Naive B cell (primary cell): ENCODE measurements at regions not wholly inside any gene's neighbourhood (a gene's known extent, or its start where the extent isn't known, plus 50 kb on each side); places are given as distances from the start of the nearest gene placed in this dataset.

ENCODE experiments used
- ATAC-seq, 2 donors: fragments of 150-1000 bp; cut with Tn5 transposase; 2 replicates each; pipeline ENCODE4 v1.10.0; 2021; ENCODE audit warnings: low read depth in 2 of 2, mild to moderate bottlenecking in 2 of 2, moderate library complexity in 2 of 2
- DNase-seq: peaks from one replicate; pipeline ENCODE4 v3.0.0; 2022
- H3K27ac Mint-ChIP-seq, 6 donors: one replicate each; pipeline ENCODE4 v1.8.0; 2020 to 2022; ENCODE audit warnings: mild to moderate bottlenecking in 6 of 6, mixed read lengths in 6 of 6, moderate library complexity in 5 of 6, inconsistent platforms in 2 of 6
- H3K27me3 Mint-ChIP-seq, 3 donors: one replicate each; pipeline ENCODE4 v1.8.0; 2021 to 2022; ENCODE audit warnings: mixed read lengths in 3 of 3, mild to moderate bottlenecking in 1 of 3
- H3K36me3 Mint-ChIP-seq, 2 donors: one replicate each; pipeline ENCODE4 v1.8.0; 2020 to 2022; ENCODE audit warnings: mixed read lengths in 2 of 2, inconsistent platforms in 1 of 2, mild to moderate bottlenecking in 1 of 2
- H3K4me1 Mint-ChIP-seq, 3 donors: one replicate each; pipeline ENCODE4 v1.8.0; 2020 to 2022; ENCODE audit warnings: mixed read lengths in 3 of 3, inconsistent platforms in 1 of 3, mild to moderate bottlenecking in 1 of 3, moderate library complexity in 1 of 3
- H3K4me3 Mint-ChIP-seq, 8 donors: one replicate each; pipeline ENCODE4 v1.8.0; 2020 to 2022; ENCODE audit warnings: mild to moderate bottlenecking in 8 of 8, mixed read lengths in 8 of 8, moderate library complexity in 8 of 8, inconsistent platforms in 2 of 8
- H3K9me3 Mint-ChIP-seq, 7 donors: one replicate each; pipeline ENCODE4 v1.8.0; 2020 to 2022; ENCODE audit warnings: mixed read lengths in 7 of 7, mild to moderate bottlenecking in 5 of 7, inconsistent platforms in 2 of 7, moderate library complexity in 1 of 7

- Mint-ChIP-seq H3K4me3 (no peak overlapping the region), H3K27me3 (no peaks in the 10 kb centered on the region), H3K27ac (no peak overlapping the region), H3K36me3 (no peaks in the 10 kb centered on the region), H3K4me1 (no peaks in the 10 kb centered on the region), H3K9me3 (no peaks in the 10 kb centered on the region)
- ATAC-seq (no peak), DNase-seq (no peak)
Observed at GRCh38 chr5:27568811-27569210, 530.4 kb upstream of the CDH9 start.

GRCh38 chr5:27561408-27561807 lies 523.0 kb upstream of the CDH9 start:
- ATAC-seq (no peak), DNase-seq (no peak)
- Mint-ChIP-seq H3K4me3 (no peak overlapping the region), H3K36me3 (no peaks in the 10 kb centered on the region), H3K27me3 (no peaks in the 10 kb centered on the region), H3K9me3 (peaks cover 0 to 5% (median 3%) of the 10 kb centered on the region in 7 donors), H3K27ac (no peak overlapping the region), H3K4me1 (no peaks in the 10 kb centered on the region)

DNA sequence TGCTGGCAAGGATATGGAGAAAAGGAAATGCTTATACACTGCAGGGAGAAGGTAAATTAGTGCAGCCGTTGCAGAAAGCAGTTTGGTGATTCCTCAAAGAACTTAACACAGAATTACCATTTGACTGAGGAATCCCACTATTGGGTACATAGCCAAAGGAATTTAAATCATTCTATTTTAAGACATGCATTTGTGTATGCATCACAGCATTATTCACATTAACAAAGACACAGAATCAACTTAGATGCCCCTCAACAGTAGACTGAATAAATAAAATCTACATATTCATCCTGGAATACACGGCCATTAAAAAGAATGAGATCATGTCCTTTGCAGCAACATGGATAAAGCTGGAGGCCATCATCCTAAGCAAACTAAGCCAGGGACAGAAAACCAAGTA lies 510.1 kb upstream of the CDH9 start:
- DNase-seq: no peak
- no peak for ATAC-seq
- H3K4me3 Mint-ChIP-seq: no peak overlapping the region
- H3K36me3 Mint-ChIP-seq: no peaks in the 10 kb centered on the region
- peaks cover 0 to 21% (median 6%) of the 10 kb centered on the region in 7 donors for H3K9me3 Mint-ChIP-seq
- H3K27me3 Mint-ChIP-seq: no peaks in the 10 kb centered on the region
- H3K4me1 Mint-ChIP-seq: no peaks in the 10 kb centered on the region
- no peak overlapping the region for H3K27ac Mint-ChIP-seq

GRCh38 chr5:27535031-27535557 lies 496.7 kb upstream of the CDH9 start:
- Mint-ChIP-seq H3K9me3 (peaks cover 0 to 6% (median 2%) of the 10 kb centered on the region in 7 donors), H3K36me3 (no peaks in the 10 kb centered on the region), H3K27me3 (no peaks in the 10 kb centered on the region), H3K4me1 (no peaks in the 10 kb centered on the region), H3K27ac (no peak overlapping the region), H3K4me3 (no peak overlapping the region)
- DNase-seq: no peak
- no peak for ATAC-seq

DNA sequence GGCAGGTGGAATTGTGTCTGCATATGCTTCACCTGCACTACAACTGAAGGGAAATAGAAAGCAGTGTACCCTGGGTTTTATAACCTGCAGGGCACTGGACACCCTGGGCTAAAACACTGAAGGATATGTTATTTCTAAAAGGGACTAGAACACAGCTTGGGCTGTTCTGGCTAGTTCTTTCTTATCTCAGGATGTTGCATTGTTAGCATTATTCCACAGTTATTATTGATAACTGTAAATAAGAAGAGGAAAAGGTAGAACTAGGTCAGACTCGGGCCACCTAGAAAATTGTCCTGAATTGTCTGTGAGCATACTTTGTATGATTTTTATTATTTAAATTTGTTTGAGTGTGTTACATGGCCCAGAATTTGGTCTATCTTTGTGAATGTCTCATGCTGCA lies 493.9 kb upstream of the CDH9 start:
- Mint-ChIP-seq H3K4me3 (no peak overlapping the region), H3K4me1 (no peaks in the 10 kb centered on the region), H3K27ac (no peak overlapping the region), H3K36me3 (no peaks in the 10 kb centered on the region), H3K27me3 (no peaks in the 10 kb centered on the region), H3K9me3 (peaks cover 0 to 6% (median 0%) of the 10 kb centered on the region in 7 donors)
- ATAC-seq (no peak), DNase-seq (no peak)

GRCh38 chr5:27524515-27524914 lies 486.1 kb upstream of the CDH9 start:
- H3K4me3 Mint-ChIP-seq: no peak overlapping the region
- no peaks in the 10 kb centered on the region for H3K36me3 Mint-ChIP-seq
- H3K4me1 Mint-ChIP-seq: no peaks in the 10 kb centered on the region
- peaks cover 0 to 11% (median 4%) of the 10 kb centered on the region in 7 donors for H3K9me3 Mint-ChIP-seq
- no peak overlapping the region for H3K27ac Mint-ChIP-seq
- DNase-seq: no peak
- no peaks in the 10 kb centered on the region for H3K27me3 Mint-ChIP-seq
- no peak for ATAC-seq

DNA sequence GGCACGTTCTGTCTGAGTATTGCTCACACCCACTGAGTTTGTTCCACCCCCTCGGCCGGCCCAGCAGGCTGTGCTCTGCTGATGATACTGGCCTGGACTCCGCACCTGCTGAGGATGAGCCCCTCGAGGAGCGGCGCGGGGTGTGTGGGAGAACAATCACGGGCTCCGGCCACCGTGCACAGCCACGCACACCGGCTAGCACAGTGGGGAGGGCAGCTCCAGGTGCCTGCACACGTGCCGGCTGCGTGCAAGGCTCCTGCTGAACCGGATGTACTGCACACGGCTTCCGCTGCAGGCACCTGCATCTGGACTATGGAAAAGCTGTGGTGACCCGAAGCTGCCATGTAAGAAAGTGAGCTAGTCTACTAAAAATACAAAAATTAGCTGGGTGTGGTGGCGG lies 485.2 kb upstream of the CDH9 start:
- no peaks in the 10 kb centered on the region for H3K4me1 Mint-ChIP-seq
- no peak overlapping the region for H3K27ac Mint-ChIP-seq
- H3K27me3 Mint-ChIP-seq: no peaks in the 10 kb centered on the region
- ATAC-seq: no peak
- no peak for DNase-seq
- H3K4me3 Mint-ChIP-seq: no peak overlapping the region
- peaks cover 0 to 16% (median 8%) of the 10 kb centered on the region in 7 donors for H3K9me3 Mint-ChIP-seq
- no peaks in the 10 kb centered on the region for H3K36me3 Mint-ChIP-seq

DNA sequence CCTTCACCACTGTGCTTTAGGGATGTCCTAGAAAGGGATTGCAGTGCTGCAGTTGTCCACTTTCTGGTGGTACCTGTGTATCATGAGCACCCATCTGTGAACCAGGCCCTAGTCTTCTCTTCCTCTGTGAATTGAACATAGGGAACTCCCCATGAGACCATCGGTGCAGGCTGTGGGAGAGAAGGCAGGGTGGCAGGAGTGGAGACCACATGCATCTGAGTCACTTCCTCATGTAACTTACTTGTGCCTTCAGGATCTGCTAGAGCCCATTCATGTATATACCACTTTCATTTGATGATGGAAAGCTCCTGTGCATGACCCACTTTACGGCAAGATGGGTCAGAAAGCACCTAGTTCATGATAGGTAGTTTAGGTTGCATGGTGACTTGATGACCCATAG lies 478.1 kb upstream of the CDH9 start:
- ATAC-seq (no peak), DNase-seq (no peak)
- H3K4me1 Mint-ChIP-seq: no peaks in the 10 kb centered on the region
- H3K27ac Mint-ChIP-seq: no peak overlapping the region
- no peaks in the 10 kb centered on the region for H3K27me3 Mint-ChIP-seq
- H3K4me3 Mint-ChIP-seq: no peak overlapping the region
- no peaks in the 10 kb centered on the region for H3K36me3 Mint-ChIP-seq
- H3K9me3 Mint-ChIP-seq: peaks cover 2 to 28% (median 11%) of the 10 kb centered on the region in 7 donors

- Mint-ChIP-seq H3K4me3 (no peak overlapping the region), H3K27ac (no peak overlapping the region), H3K9me3 (peaks cover 1 to 12% (median 6%) of the 10 kb centered on the region in 7 donors), H3K36me3 (no peaks in the 10 kb centered on the region), H3K27me3 (no peaks in the 10 kb centered on the region), H3K4me1 (no peaks in the 10 kb centered on the region)
- no peak for DNase-seq
- no peak for ATAC-seq
Observed at GRCh38 chr5:27511061-27511460, 472.7 kb upstream of the CDH9 start.

GRCh38 chr5:27503813-27504212 lies 465.4 kb upstream of the CDH9 start:
- no peaks in the 10 kb centered on the region for H3K27me3 Mint-ChIP-seq
- peaks cover 0 to 7% (median 0%) of the 10 kb centered on the region in 7 donors for H3K9me3 Mint-ChIP-seq
- no peak overlapping the region for H3K27ac Mint-ChIP-seq
- H3K4me1 Mint-ChIP-seq: no peaks in the 10 kb centered on the region
- no peak for ATAC-seq
- no peak overlapping the region for H3K4me3 Mint-ChIP-seq
- DNase-seq: no peak
- H3K36me3 Mint-ChIP-seq: peaks cover 0 to 6% of the 10 kb centered on the region in 2 donors

DNA sequence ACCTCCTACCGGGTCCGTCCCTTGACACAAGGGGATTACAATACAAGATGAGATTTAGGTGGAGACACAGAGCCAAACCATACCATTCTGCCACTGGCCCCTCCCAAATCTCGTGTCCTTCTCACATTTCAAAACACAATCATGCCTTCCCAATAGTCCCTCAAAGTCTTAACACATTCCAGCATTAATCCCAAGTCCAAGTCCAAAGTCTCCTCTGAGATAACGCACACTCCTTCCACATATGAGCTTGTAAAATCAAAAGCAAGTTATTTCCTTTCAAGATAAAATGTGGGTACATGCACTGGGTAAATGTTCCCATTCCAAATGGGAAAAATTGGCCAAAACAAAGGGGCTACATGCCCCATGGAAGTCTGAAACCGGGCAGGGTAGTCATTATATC lies 463.9 kb upstream of the CDH9 start:
- no peaks in the 10 kb centered on the region for H3K27me3 Mint-ChIP-seq
- no peak for ATAC-seq
- no peak overlapping the region for H3K27ac Mint-ChIP-seq
- no peak for DNase-seq
- H3K4me1 Mint-ChIP-seq: no peaks in the 10 kb centered on the region
- H3K9me3 Mint-ChIP-seq: peaks cover 0 to 7% (median 0%) of the 10 kb centered on the region in 7 donors
- no peak overlapping the region for H3K4me3 Mint-ChIP-seq
- H3K36me3 Mint-ChIP-seq: peaks cover 0 to 6% of the 10 kb centered on the region in 2 donors

DNA sequence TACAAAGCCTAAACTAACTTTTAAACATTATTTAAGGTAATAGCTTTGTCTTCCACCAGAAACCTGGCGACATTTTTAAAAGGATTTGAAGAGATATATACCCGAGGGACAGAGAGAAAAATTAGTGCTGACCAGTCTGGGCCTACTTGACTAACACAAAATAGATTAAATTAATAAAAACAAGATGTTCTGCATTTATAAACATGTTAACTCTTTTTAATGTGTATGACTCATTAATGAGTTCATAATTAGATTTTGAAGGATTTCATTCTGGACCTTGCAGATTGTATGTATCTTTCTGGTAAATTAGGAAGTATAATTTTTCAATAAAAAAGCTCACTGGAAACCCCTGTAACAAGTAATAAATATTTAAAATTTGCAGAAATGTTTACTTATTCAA lies 459.1 kb upstream of the CDH9 start:
- no peak overlapping the region for H3K27ac Mint-ChIP-seq
- no peak for DNase-seq
- ATAC-seq: no peak
- no peak overlapping the region for H3K4me3 Mint-ChIP-seq
- no peaks in the 10 kb centered on the region for H3K27me3 Mint-ChIP-seq
- peaks cover 0 to 3% (median 0%) of the 10 kb centered on the region in 7 donors for H3K9me3 Mint-ChIP-seq
- H3K4me1 Mint-ChIP-seq: no peaks in the 10 kb centered on the region
- H3K36me3 Mint-ChIP-seq: no peaks in the 10 kb centered on the region

GRCh38 chr5:27494887-27495286 lies 456.5 kb upstream of the CDH9 start:
- DNase-seq (no peak), ATAC-seq (no peak)
- Mint-ChIP-seq H3K27me3 (no peaks in the 10 kb centered on the region), H3K36me3 (no peaks in the 10 kb centered on the region), H3K9me3 (peaks cover 0 to 9% (median 6%) of the 10 kb centered on the region in 7 donors), H3K4me1 (no peaks in the 10 kb centered on the region), H3K27ac (no peak overlapping the region), H3K4me3 (no peak overlapping the region)

- Mint-ChIP-seq H3K4me3 (no peak overlapping the region), H3K36me3 (no peaks in the 10 kb centered on the region), H3K27ac (no peak overlapping the region), H3K27me3 (no peaks in the 10 kb centered on the region), H3K4me1 (no peaks in the 10 kb centered on the region), H3K9me3 (peaks cover 0 to 9% (median 7%) of the 10 kb centered on the region in 7 donors)
- no peak for DNase-seq
- no peak for ATAC-seq
Observed at GRCh38 chr5:27491746-27492439, 453.5 kb upstream of the CDH9 start.
